GM19324 (cell line): ENCODE measurements at regions not wholly inside any gene's neighbourhood (a gene's known extent, or its start where the extent isn't known, plus 50 kb on each side); places are given as distances from the start of the nearest gene placed in this dataset.
"Not testable (repeated sequence)": the region's sequence is repeated elsewhere in the genome, so short reads cannot be mapped to it uniquely, and the experiment has no call there.

Source experiments
- ATAC-seq: cut with Tn5 transposase; IDR thresholded peaks from one replicate; pipeline ENCODE4 v1.9.1; 2021; ENCODE audit warnings: mild to moderate bottlenecking, moderate library complexity; ENCODE audit not compliant: unreplicated experiment, low FRiP score

- no peak for ATAC-seq
Observed at GRCh38 chr13:38012096-38012495, 142.5 kb upstream of the TRPC4 start.

- ATAC-seq: no peak
Observed at GRCh38 chr13:38008636-38009035, 139.1 kb upstream of the TRPC4 start.

GRCh38 chr13:38002606-38003005, 133.0 kb upstream of the TRPC4 start:
- ATAC-seq: no peak

GRCh38 chr13:37997641-37998040, 128.1 kb upstream of the TRPC4 start:
- no peak for ATAC-seq

- no peak for ATAC-seq
Observed at GRCh38 chr13:37995092-37995491, 125.5 kb upstream of the TRPC4 start.

- no peak for ATAC-seq
Observed at GRCh38 chr13:37986811-37987210, 117.2 kb upstream of the TRPC4 start.

- ATAC-seq: no peak
Observed at GRCh38 chr13:37985281-37985680, 115.7 kb upstream of the TRPC4 start.

- no peak for ATAC-seq
Observed at GRCh38 chr13:37984357-37984756, 114.8 kb upstream of the TRPC4 start.

- no peak for ATAC-seq
Observed at GRCh38 chr13:37981932-37982331, 112.4 kb upstream of the TRPC4 start.

GRCh38 chr13:37978680-37979079, 109.1 kb upstream of the TRPC4 start:
- ATAC-seq: no peak

- no peak for ATAC-seq
Observed at GRCh38 chr13:37968555-37968954, 99.0 kb upstream of the TRPC4 start.

GRCh38 chr13:37966266-37966665, 96.7 kb upstream of the TRPC4 start:
- ATAC-seq: no peak

- ATAC-seq: no peak
Observed at GRCh38 chr13:37960427-37960826, 90.9 kb upstream of the TRPC4 start.

- no peak for ATAC-seq
Observed at GRCh38 chr13:37959284-37959683, 89.7 kb upstream of the TRPC4 start.

- ATAC-seq: no peak
Observed at GRCh38 chr13:37956536-37956935, 87.0 kb upstream of the TRPC4 start.

- ATAC-seq: not testable (repeated sequence)
Observed at GRCh38 chr13:37954597-37954996, 85.0 kb upstream of the TRPC4 start.

GRCh38 chr13:37954191-37954590, 84.6 kb upstream of the TRPC4 start:
- ATAC-seq: no peak

- ATAC-seq: no peak
Observed at GRCh38 chr13:37953696-37954095, 84.1 kb upstream of the TRPC4 start.

GRCh38 chr13:37950016-37950415, 80.4 kb upstream of the TRPC4 start:
- no peak for ATAC-seq

- no peak for ATAC-seq
Observed at GRCh38 chr13:37947419-37948140, 78.0 kb upstream of the TRPC4 start.

GRCh38 chr13:37945651-37946575, 76.3 kb upstream of the TRPC4 start:
- ATAC-seq: no peak
